CD4-positive, alpha-beta T cell treated with Interleukin-17A for 1 hour (primary cell): ENCODE measurements at regions not wholly inside any gene's neighbourhood (a gene's known extent, or its start where the extent isn't known, plus 50 kb on each side); places are given as distances from the start of the nearest gene placed in this dataset.

Experiments
- DNase-seq: peaks from one replicate; pipeline ENCODE4 v3.0.0-alpha.2; 2020

- no peak for DNase-seq
Measured at GRCh38 chr6:87935196-87935595, 112.4 kb upstream of the SPACA1 start.

GRCh38 chr6:87932361-87932760 is 115.3 kb upstream of the SPACA1 start:
- DNase-seq: no peak

GRCh38 chr6:87929843-87930288 is 117.8 kb upstream of the SPACA1 start:
- DNase-seq: peak; percentile 63

DNA sequence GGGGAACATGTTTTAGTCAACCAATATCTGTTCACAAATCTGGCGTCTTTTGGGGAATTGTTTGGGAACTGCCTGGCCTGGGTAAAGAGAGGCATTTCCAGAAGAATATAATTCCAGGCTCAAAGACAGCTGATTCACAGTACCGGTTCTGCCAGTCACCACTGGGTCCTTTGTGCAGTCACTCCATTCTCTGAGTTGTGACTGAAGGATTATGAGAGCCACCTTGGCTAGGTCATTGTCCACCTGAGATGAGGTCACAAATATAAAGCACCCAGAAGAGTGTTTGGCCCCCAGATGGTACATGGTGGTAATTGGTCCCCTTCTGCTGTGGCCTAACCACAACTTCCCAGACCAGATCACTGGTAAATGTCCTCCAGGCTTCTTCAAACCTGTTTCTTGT is 121.0 kb upstream of the SPACA1 start:
- DNase-seq: no peak

GRCh38 chr6:87926072-87926471 is 121.6 kb upstream of the SPACA1 start:
- DNase-seq: no peak

DNA sequence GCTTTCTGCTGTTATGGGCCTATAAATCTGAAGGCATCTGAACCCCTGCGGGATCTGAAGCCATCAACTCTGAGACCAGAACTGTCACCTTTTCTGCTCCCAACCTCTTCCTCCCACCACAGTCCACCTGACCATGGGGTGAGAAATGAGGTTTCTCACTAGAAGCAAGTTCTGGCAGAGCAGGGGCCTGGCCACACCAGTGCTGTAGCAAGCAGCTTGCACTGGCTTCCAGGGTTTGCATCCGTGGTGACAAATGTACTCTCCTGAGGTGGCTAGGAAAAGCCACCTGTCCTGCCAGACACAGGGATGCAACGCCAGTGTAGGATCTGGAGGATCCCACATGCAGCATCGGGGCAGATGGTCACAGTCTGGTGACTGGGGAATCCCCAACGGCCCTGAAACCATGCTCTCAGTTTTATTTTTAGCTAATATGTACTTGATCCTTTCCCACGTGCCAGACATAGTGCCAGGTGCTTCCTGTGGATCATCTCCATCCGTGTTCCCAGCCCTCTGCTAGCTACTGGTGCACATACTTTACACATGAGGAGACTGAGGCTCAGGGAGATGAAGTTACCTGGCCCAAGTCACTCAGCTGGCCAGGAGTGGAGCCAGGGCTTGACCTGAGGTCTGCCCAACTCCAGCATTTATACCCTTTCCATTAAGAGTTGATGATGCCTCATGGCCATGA is 122.1 kb upstream of the SPACA1 start:
- DNase-seq: peak; percentile 41

- no peak for DNase-seq
Measured at GRCh38 chr6:87923389-87924050, 124.1 kb upstream of the SPACA1 start.

DNA sequence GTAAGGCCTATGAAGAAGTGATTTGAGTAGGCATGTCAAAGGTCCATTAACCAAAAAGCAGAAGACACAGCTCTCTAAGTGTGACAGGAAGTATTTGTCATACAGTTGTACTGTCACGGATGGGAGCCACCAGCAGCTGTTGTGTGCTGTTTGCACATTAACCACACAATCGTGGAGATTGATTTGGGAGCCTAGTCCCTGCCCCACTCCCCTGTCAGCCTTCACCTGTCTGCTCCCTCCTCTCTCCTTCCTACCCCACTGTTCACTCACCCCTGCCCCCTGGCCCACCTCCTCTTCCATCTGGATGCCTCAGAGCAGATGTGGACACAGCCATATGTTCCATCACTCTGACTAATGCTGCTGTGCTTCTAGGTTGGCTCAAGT is 124.7 kb upstream of the SPACA1 start:
- DNase-seq: peak; percentile 4

DNA sequence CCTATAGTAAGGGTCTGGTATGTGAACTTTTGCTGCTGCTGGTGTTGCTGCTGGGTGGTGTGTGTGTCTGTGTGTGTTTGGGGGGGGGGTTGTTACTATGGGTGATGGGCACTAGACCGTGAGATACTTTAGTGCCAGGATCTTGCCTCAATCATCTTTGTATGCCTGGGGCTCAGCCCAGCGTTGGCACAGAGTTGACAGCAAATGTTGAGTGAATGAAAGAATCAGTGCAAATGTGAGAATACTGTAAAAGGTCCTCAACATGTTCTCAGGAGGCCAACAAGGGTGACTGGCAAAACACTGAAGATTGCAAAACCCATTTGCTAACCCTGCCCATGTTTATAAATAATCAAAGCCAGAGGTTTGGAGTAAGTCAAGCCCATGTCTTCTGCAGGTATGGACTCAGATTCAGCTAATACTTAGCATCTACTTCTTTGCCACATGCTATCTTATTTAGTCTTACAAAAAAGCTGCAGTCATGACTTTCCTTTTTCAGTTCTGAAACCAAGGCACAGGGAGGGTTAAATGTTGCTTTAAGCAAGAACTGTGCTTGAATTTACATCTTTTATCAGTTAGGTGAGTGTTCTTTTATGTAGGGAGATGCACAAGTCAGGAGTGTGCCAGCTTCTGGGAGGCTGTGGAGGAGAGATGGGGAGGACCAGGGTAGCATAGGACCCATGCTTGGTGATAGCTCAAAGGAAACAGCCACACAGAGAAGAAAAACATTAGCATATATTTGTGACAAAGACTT is 125.3 kb upstream of the SPACA1 start:
- no peak for DNase-seq

DNA sequence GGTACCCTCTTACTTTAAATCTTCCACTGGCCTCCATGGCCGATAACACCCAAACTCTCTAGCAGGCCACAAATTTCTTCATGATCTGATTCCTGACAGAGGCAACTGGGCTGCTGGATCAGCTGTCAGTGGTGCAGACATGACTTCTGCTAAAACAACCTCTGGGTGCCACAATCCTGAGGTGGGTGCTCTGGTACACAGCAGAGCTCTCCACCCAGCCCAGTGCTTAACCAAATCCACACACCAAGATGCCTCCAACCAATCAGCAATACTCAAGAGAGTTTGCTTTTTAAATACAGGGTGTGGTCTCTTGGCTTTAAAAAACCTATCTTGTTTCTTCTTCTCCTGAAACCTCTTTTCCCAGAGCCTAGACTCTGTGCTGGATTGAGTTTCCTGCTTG is 126.6 kb upstream of the SPACA1 start:
- no peak for DNase-seq

DNA sequence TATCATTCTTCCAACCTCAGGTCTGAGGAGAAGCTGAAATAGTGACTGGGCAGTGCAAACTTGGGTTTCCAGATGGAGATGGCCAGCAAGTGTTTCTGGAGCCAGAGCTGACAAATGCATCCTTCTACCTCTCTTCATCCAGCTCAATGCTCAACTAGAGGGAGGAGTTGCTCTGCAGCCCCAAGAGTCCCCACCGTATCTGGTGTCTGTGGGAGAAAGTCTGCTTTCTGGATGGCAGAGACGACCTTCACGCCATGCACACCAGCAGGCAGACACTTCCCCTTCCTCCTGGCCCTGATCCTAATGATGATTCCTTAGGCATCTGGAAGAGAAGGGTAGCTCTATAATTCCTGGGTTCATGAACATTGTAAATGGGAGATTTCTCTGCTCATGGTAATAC is 127.4 kb upstream of the SPACA1 start:
- no peak for DNase-seq

DNA sequence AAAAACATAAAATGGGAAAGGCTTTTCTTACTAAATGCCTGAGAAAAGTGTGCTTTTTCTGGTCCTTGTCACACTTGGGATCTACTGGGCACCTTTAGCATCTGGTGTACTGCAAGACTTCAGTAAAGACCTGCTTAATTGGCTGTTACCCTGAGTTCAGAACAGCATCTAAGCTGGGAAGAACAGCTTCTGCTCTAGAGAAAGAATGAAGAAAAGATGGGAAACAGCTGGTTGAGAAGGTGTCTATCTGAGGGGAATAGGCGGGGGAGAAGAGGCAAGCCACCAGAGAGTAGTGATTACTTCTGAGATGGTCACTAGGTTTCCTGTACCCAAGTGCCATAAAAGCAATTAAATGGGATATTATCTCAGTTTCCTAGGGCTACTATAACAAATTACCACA is 128.2 kb upstream of the SPACA1 start:
- no peak for DNase-seq

- no peak for DNase-seq
Measured at GRCh38 chr6:87919001-87919400, 128.6 kb upstream of the SPACA1 start.

- DNase-seq: no peak
Measured at GRCh38 chr6:87918461-87918941, 129.1 kb upstream of the SPACA1 start.

DNA sequence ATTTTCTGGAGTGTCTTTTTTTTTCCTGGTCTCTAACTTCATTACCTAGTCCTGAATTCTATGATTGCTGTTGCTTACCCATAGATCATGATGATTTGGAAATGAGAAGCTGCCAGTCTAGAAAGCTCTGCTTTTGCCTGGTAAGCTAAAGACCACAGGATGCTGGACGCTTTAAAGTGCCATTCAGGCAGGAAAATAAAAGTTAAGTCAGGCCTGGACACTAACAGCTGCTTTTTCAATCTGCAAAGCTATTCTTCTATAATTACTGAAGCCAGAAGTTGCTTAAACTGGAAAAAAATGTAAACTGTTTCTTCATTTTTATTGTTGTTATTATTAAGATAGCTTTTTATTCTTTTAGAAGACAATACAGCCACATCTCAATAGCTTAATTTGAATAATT is 129.8 kb upstream of the SPACA1 start:
- DNase-seq: no peak

DNA sequence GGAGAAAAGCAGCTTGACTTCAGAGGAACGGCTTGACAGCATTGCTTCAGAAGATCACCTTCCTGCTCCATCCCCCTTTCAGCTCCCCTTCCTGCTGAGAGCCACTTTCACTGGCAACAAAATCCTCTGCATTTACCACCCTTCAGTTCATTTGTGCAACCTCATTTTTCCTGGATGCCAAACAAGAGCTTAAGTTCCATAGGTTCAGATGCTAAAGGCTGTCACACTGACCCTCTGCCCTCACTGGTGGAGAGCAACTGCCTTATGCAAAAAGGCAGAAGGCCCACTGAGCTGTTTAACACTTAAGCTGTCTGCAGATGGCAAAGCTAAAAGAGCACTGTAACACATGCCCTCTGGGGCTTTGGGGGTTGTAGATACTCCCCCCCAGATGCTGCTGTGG is 131.2 kb upstream of the SPACA1 start:
- no peak for DNase-seq

GRCh38 chr6:87914637-87915395 is 132.8 kb upstream of the SPACA1 start:
- no peak for DNase-seq

GRCh38 chr6:87913974-87914373 is 133.7 kb upstream of the SPACA1 start:
- no peak for DNase-seq

DNA sequence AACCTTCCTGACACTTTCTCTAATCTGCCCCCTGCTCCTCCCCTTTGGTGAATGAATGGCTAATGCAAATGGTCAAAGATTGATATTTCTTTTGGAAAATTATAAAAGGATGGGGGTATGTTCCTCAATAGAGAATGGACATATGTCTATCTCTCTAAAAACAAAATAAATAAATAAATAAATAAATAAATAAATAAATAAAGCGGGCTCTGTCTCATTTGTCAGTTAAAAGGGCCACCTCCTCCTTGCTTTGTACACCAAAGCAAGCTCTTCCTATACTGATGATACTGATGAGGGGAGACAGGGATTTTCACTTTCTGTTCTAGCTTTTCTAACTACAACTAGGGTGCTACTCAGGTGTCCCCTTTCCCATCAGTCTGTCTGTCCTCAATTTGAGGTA is 135.5 kb upstream of the SPACA1 start:
- no peak for DNase-seq

- DNase-seq: no peak
Measured at GRCh38 chr6:87909849-87910248, 137.8 kb upstream of the SPACA1 start.

DNA sequence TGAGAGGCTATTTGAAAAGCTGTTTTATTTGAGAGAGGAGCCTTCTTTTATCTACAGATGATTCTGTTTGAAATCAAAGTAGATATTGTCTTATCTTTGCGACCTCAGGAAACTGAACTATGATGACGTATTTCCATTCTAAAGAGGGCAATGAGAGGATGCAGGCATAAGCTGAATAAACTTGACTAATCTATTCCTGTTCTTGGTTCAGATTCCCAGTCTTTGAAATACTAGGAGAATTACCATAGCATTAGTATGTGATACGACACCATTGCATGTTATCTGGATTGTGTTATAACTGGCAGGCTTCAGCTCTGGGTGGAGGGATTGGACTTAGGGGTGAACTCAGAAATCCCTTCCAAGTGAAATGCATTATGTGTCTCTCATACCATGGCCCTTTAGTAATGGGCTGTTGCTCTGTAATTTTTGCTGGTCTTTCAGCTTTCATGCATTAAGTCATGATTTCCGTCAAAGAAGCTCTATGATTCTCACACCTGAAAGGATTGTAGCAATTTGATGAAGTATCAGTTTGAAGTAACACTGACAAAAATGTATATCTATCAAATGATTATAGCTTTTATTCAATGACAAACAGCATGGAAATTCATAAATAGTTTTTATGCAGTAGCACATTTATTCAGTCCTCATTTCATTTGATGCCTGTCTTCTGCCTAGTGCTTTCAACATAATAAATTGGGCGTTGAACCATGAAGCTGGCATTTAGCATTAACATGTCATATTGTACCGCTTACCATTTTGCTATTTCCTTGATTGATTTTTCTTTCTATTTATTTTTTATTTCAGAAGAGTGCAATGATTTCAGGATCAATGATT is 138.4 kb upstream of the SPACA1 start:
- no peak for DNase-seq

DNA sequence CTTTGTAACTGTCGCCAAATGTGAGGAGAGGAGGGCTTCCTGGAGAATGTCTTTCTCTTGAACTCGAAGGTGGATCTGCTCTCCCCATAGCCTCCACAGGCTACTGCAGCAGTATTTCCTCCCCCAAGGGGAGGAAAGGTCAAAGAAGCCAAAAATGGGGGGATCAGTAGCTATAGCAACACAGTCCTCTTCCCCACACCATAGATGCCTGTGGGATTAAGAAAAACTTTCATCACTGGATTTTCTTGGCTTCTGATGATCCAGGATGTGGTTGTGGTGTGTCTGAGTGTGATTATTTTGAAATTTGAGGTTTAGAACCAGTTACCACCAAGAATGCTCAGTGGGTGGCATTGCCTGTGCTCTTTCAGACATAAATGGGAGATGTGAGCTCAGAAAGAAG is 140.1 kb upstream of the SPACA1 start:
- peak; percentile 34 for DNase-seq
